SKM-1 (cell line): ENCODE measurements at regions not wholly inside any gene's neighbourhood (a gene's known extent, or its start where the extent isn't known, plus 50 kb on each side); places are given as distances from the start of the nearest gene placed in this dataset.
"Not testable (repeated sequence)": the region's sequence is repeated elsewhere in the genome, so short reads cannot be mapped to it uniquely, and the experiment has no call there.

Experiments used
- DNase-seq: peaks from one replicate; lab custom pipeline; 2025; ENCODE audit not compliant: unreplicated experiment; lab: John Stamatoyannopoulos, UW

DNA sequence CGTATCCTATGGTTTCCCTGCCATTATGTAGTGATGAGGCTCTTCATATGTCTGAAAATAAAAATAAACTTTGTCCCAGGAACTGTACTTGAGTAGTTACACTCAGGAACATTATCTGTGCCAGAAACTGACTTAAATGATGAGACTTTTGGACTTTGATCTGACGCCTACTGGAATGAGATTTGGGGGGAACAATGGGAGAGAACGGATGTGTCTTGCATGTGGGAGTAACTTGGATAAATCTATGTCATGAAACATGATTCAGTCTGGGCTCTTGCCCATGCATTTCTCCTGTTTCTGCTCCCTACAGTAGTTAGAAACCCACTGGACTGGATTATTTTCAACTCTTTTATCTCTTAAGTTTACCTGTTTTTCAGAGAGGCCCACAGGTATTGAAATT lies 2351.4 kb downstream of the PCDH7 start:
- no peak for DNase-seq

- DNase-seq = no peak
Measured at GRCh38 chr4:33072298-33073089, 2352.3 kb downstream of the PCDH7 start.

DNA sequence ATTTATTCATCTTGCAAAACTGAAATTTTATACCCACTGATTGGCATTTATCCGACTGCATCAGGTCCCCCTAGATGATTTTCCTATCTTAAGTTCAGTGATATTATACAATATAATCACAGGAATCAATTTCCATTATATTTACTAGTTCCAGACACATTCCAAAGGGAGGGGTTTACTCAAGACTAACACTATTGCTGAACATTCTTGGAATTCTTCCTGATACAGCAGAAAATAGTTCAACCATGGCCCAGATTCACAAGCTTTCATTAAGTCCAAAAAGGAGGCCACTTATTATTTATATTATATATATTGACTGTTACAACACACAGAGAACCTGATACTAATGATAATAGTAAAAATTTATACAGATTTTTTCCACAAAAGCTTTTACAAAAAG lies 2353.6 kb downstream of the PCDH7 start:
- DNase-seq = no peak

DNA sequence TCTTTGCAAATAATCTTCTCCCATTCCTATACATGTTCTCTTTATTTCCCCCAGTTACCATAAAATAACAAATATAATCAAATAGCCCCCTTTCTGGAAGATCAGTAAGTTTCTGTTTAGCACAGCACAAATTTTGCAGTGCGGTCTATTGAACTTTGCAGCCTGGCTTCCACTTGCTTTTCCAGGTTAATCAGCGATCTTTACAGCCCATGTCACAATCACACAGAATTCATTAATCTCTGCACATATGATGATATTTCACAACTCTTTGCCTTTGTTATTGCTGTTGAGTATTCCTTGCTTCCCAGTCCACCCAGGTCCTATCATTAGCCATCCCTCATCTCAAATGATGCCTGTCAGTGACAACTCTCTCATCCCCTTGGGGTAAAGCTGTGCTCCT lies 2358.0 kb downstream of the PCDH7 start:
- no peak for DNase-seq

DNA sequence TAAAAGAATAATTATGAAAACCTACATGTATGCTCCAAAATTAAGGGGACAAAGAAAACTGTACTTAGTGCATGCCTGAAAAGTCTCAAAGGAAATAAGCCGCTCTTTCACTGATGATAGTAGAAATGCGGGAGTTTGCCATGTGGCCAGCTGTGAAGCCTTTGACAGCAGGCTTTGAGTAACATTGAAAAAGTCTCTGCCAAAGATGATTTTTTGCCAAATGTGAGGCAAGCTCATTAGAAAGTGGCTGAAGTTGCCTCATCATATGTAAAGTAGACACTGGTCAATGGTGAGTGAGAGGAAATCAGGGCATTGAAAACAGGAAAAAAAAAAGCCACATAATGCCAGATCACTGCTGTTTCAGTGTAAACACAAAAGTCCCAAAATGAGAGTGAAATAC lies 2360.1 kb downstream of the PCDH7 start:
- no peak for DNase-seq

DNA sequence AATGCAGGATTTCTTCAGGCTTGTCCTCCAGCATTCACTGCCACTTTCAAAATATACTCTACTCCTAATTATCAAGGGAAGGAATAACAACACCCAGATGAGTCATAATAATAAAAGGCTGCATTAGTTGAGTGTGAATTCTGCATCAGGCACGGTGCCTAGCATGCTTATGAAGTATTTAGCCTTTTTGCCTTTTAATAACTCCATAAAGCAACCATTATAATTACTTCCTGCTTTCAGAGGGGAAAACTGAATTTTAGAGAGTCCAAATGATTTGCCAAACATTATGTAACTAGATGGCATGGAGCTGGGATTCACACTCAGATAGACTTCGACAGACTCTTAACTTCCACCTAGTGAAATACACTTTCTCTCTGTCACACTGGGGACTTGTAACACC lies 2365.5 kb downstream of the PCDH7 start:
- no peak for DNase-seq

DNA sequence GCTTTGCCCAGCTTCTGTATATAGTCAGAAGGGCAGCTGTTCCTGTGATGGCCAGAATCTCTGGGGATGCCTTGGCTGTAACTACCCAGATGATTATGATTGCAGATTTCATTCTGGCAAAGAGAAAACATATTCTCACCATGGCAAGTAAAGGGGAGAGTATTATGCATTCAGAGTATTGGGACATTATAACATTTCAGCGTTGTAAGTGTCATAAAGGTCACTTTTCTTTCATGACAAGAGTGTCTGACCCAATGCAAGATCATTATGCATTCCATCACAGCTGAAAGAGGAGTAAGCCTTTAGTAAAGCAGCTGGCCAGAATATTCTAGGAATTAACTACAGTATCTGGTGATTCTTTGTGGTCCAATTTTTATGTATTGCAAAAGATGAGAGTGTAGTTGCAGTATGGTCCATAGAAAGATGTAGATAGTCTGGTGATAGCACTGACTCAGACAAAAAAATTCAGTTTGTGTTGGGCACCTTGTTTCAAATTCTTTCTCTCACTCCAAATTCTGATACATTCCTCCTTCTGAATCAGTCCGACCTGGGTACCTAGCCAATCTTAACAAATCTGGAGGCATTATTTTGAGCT lies 2366.3 kb downstream of the PCDH7 start:
- DNase-seq = no peak

- DNase-seq = no peak
Measured at GRCh38 chr4:33088713-33089112, 2368.5 kb downstream of the PCDH7 start.

GRCh38 chr4:33090910-33091309 lies 2370.7 kb downstream of the PCDH7 start:
- DNase-seq = no peak

DNA sequence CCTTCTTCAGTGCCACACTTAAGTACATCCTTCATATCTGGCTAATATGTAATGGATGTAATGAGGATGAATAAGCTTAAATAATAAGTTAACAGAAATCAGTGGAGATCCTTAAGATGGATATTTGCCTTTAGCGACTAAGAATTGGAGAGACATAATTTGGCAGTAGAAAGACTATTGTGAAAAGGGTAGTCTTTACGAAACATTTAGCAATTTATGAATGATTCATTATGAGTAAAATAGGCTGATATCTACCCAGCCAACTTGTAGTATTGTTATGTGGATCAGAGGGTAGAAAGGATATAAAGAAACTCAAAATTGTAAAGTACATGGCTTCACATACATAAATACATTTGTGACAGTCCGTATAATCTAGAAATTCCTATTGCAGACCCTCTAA lies 2371.8 kb downstream of the PCDH7 start:
- DNase-seq = no peak

DNA sequence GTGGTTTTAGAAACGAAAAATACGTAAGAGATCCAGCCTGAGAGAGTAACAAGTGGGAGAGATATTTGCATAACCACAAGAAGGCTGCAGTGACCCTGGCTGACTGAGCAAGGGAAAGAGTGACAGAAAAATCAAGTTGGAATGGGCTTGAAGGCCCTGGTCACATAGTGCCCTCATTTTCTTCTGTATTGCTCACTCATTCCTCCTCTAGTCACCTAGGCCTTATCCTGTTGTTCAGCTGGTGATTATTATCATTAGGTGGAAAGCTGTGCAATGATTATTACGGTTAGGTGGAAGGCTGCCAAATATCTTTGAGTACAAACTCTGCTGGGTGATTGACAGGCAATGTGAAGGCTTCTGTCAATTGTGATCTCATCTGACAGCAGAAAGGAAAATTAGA lies 2384.1 kb downstream of the PCDH7 start:
- no peak for DNase-seq

DNA sequence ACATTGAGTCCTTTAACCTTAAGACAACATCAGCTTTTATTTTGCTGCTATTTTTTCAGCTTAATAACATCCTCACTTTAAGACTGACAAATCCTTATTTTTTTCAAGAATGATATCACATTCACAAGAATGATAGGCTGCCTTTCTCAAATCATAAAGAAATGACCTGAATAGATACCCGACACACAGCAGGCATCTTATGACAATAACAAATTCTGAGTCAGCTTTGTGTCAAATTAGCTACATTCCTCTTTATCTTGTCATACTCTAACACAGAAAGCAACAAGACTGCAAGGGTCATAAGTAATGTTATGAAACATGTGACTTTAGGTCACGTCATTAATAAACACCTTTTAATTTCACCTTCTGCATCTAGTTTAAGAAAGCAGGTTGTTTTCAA lies 2387.6 kb downstream of the PCDH7 start:
- DNase-seq = no peak

GRCh38 chr4:33111117-33111516 lies 2390.9 kb downstream of the PCDH7 start:
- no peak for DNase-seq

- DNase-seq = no peak
Measured at GRCh38 chr4:33116871-33117270, 2396.7 kb downstream of the PCDH7 start.

DNA sequence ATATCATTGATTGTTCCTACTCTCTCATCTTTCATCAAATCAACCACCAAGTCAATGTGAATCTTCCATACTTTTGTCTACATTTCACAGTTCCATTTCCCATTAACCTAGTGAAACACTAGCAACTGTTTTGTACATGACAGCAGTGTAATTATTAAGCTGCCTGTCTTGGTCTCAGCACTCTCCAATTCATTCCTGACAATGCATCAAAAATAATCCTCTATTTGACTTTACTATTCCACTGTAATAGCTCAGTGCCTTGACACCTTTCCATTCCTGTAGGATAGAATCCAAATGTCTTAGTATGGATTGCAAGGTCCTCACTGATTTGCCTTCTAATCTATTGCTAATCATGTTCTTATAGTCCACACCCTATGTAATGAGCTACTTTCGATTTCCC lies 2405.8 kb downstream of the PCDH7 start:
- no peak for DNase-seq

DNA sequence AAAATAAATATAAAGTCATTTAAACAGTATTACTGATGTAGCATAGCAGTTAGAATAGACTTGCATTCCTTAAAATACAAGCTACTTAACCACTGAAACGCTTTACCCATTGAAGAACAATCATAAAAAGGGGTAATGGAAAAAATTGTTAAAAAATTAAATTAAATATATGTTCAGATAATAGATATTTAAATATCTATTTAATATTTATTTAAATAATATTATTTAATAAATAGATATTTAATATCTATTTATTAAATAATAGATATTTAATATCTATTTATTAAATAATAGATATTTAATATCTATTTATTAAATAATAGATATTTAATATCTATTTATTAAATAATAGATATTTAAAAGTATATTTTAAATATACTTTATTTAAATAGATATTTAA lies 2410.5 kb downstream of the PCDH7 start:
- not testable (repeated sequence) for DNase-seq

DNA sequence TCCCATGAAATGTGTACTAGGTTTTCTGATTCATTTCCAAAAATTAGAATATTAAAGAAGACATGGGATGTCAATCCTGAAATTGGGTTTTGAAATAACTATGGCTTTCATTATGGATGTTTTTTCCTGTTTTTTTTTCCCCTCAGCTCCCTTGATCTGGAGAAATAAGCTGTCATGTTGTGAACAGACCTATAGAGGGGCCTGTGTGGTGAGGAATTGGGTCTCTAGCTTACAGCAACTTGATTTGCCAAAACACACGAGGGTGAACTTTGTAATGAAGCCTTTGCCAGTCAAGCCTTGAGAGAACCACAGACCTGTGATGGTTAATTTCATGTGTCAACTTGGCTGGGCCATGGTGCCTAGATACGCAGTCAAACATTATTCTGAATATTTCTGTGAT lies 2413.6 kb downstream of the PCDH7 start:
- no peak for DNase-seq

DNA sequence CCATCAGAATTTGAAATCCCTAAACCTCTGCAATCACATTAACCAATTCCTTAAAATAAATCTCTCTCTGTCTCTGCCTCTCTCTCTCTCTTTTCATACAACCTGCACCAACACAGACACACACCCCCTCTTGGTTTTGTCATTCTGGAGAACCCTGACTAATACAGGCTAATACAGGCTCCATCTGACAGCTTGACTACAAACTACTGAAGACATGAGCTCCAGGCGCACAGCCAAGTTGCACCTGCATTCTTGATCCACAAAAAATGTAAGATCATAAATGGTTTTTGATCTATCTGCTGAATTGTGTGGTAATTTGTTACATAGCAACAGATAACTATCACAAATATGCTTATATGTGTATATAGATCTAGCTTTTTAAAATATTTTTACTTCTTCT lies 2414.2 kb downstream of the PCDH7 start:
- no peak for DNase-seq

GRCh38 chr4:33149658-33150524 lies 2429.7 kb downstream of the PCDH7 start:
- no peak for DNase-seq

- DNase-seq = no peak
Measured at GRCh38 chr4:33150525-33150910, 2430.3 kb downstream of the PCDH7 start.

- DNase-seq = no peak
Measured at GRCh38 chr4:33160126-33160525, 2440.0 kb downstream of the PCDH7 start.

DNA sequence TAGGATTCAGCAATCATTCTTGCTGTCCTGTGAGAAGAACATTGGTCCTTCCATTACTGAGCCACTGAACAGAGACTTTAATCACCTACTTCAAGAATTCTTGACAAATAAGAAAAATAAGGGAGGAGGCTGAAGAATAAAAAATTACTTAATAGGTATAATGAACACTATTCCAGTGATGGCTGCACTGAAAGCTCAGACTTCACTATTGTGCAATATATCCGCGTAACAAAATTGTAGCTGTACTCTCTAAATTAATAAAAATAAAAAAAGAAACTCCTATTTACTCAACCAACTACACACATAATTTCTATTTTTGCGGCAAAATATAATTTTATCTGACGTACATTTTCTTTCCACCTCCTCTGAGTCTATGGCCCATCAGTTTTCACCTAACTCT lies 2441.0 kb downstream of the PCDH7 start:
- DNase-seq = no peak
